H4 (cell line): ENCODE measurements at regions not wholly inside any gene's neighbourhood (a gene's known extent, or its start where the extent isn't known, plus 50 kb on each side); places are given as distances from the start of the nearest gene placed in this dataset.
A peak's percentile ranks its signal among the peaks of the same experiment; 100 is the strongest.
"Not testable (repeated sequence)": the region's sequence is repeated elsewhere in the genome, so short reads cannot be mapped to it uniquely, and the experiment has no call there.

Experiments used
- DNase-seq: peaks from one replicate; pipeline ENCODE4 v3.0.0-alpha.2; 2015; ENCODE audit warnings: low spot score

- no peak for DNase-seq
Measured at GRCh38 chr6:43886067-43886461, 116.1 kb downstream of the VEGFA start.

DNA sequence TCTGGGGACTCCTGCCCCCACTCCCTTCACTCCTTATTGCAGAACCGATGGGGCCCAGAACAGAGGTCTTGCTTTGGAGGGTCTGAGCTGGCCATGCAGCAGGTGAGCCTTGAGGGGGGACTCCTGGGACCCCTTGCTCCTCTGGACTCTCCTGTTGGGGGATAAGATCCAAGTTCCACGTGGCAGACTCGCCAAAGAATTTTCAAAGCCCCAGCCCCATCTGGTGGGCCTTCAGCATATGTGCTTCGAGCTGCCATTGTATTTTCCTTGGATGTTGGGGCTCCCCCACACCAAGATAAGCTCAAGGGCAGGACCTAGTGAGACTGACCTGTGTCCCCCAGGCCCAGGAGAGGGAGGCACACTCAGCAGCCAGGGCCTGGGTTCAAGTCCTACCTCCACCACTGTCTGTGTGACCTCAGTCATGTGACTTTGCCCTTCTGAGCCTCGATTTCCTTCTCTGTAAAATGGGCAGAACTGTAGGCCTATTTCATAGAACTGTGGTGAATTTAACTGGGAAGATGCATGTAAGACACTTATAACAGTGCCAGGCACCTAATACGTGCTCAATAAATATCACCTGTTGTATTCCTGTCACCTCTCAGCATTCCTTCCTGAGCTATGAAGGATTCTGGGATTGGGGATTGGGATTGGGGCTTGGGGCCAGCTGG is 115.5 kb downstream of the VEGFA start:
- no peak for DNase-seq

- no peak for DNase-seq
Measured at GRCh38 chr6:43884652-43885022, 114.6 kb downstream of the VEGFA start.

- no peak for DNase-seq
Measured at GRCh38 chr6:43883847-43884651, 114.0 kb downstream of the VEGFA start.

GRCh38 chr6:43882690-43883448 is 112.9 kb downstream of the VEGFA start:
- not testable (repeated sequence) for DNase-seq

GRCh38 chr6:43880236-43881137 is 110.5 kb downstream of the VEGFA start:
- no peak for DNase-seq

- DNase-seq = no peak
Measured at GRCh38 chr6:43879722-43880121, 109.7 kb downstream of the VEGFA start.

GRCh38 chr6:43878823-43879495 is 108.9 kb downstream of the VEGFA start:
- peak; percentile 50 for DNase-seq

DNA sequence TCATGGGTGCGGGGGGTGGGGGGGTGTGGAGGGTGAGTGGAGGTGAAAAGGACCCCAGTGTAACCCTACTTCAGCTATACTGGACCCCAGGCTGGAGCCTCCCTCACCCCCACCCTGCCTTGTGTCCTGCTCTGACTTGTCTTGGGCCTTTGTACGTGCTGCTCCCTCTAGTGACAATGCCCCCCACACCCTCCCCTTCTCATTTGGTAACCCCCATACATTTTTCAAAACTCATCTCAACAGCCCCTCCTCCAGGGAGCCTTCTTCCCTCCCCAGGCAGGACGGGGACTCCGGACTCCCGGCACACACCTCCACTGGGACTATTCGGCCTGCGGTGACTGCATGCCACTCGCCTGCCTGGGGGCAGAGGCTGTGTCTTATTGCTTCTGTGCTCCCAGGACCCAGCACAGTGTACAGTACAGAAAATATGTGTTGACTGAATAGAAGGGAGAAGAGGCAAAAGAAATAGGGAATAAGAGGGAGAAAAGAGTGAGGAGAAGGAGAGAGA is 108.2 kb downstream of the VEGFA start:
- no peak for DNase-seq

GRCh38 chr6:43877463-43878126 is 107.6 kb downstream of the VEGFA start:
- DNase-seq = no peak

DNA sequence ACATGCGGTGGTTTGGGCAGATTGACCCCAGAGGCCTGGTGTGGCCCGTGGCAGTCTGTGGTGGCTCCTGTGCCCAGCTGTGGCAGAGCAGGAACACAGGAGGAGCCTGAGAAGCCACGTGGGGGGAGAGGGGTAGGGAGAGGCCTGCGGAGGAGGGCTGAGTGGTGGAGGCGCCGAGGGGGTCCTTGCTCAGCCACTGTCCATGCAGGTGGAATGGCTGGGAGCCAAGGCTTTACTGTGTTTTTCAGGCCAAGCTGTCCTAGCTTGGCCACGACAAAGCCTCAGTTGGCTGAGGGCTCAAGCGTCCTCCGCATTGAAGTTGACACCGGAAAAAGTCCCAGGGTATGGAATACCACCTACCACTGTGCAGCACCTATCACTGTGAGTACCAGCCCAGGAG is 107.0 kb downstream of the VEGFA start:
- no peak for DNase-seq

- DNase-seq = no peak
Measured at GRCh38 chr6:43876602-43877001, 106.6 kb downstream of the VEGFA start.

GRCh38 chr6:43875849-43876572 is 106.0 kb downstream of the VEGFA start:
- no peak for DNase-seq

- no peak for DNase-seq
Measured at GRCh38 chr6:43874814-43875590, 105.0 kb downstream of the VEGFA start.

- no peak for DNase-seq
Measured at GRCh38 chr6:43873806-43874714, 104.0 kb downstream of the VEGFA start.

DNA sequence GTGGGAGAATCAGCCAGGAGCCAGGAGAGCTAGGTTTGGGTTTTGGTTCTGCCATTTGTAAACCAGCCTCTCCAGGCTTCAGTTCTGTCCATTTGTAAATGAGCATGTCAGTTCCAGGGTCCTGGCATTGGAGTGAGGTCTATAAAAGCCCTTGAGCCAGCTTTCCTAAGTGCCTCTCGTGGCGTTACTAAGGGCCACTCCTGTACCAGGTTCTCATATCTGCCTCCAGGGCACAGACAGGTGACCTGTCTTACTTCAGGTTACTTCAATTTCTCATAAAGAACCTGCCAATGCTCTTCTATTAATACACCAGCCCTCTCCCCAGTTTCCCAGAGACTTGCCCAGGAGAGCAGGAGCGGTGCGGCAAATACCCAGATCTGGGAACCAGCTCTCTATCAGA is 101.9 kb downstream of the VEGFA start:
- no peak for DNase-seq

GRCh38 chr6:43871284-43871683 is 101.3 kb downstream of the VEGFA start:
- DNase-seq = no peak

GRCh38 chr6:43870660-43871061 is 100.7 kb downstream of the VEGFA start:
- no peak for DNase-seq
